RWPE1 (cell line): ENCODE measurements at regions not wholly inside any gene's neighbourhood (a gene's known extent, or its start where the extent isn't known, plus 50 kb on each side); places are given as distances from the start of the nearest gene placed in this dataset.

Experiments
- CTCF ChIA-PET: fragments of 350-600 bp; sonication (Branson Sonifier 250); formaldehyde crosslinking; extraction: SDS; loops from one replicate; lab custom pipeline; 2021; lab: Yijun Ruan, JAX
- POLR2A ChIA-PET: fragments of 400-600 bp; formaldehyde crosslinking; extraction: SDS; loops from one replicate; lab custom pipeline; 2020; ENCODE audit warnings: antibody characterized with exemption; ENCODE audit not compliant: low non-redundant PET; lab: Yijun Ruan, JAX
- DNase-seq: peaks from one replicate; pipeline ENCODE4 v3.0.0; 2012; ENCODE audit warnings: low spot score
- H3K27ac ChIP-seq: fragments of 450-650 bp; 2 replicates; pipeline ENCODE4 v1.5.1; 2017
- CTCF ChIP-seq: fragments of 450-650 bp; conservative IDR thresholded peaks from 2 replicates; pipeline ENCODE4 v1.5.1; 2017; ENCODE audit warnings: low read depth, mild to moderate bottlenecking

GRCh38 chr16:80046848-80047247 is 446.3 kb upstream of the MAF start:
- no peak for TF ChIP-seq CTCF

DNA sequence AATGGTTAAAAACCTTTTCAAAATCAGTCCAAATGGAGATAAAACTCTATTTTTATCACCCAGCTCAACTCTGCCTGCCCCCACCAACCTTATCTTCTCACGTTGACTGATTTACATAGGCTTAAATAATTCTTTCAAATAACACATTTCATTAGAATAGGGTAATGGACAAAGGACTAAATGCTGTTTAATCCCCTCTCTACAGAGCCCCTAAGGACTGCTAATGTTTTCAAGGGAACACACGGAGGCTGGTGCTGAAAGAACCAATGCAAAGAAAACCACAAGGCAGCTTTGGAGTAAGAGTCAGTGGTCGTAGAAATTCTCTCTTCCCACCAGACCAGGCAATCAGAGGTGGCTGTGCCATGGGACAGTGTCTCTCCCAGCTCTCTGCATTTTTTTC is 445.7 kb upstream of the MAF start:
- ChIA-PET POLR2A (interaction anchor here (0.6 kb wide), 1 partner anchor 245 kb away, joined by 3 read pairs; no protein-coding TSS in a partner anchor), CTCF (no interaction called here)
- DNase-seq, result no peak
- TF ChIP-seq CTCF, result no peak
- no peak overlapping the region for H3K27ac ChIP-seq

More at GRCh38 chr16:80046848-80047247, 446.3 kb upstream of the MAF start:
- DNase-seq, result no peak
- H3K27ac ChIP-seq, result no peak overlapping the region
- CTCF ChIA-PET, result interaction anchor here (0.7 kb wide), 2 partner anchors 211 to 420 kb away, joined by 3 read pairs; no protein-coding TSS in a partner anchor
- POLR2A ChIA-PET, result no interaction called here

DNA sequence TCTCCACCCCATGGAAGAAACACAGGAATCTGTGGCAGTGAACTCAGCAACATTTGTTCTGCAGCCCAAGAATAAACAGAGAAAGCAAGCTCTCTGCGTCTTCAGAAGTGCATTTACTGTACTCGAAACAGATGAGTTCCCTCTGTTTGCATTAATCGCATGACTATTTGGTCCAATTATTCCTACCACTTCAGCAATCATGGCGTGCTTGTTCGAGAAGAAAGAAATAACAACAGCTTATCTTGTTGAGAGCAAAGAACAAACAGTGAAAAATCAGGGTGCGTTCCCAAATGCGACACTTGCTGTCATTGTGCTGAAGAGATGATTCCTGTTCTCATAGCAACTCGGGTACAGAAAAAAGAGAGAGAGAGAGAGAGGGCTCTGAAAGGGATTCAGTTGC is 445.3 kb upstream of the MAF start:
- TF ChIP-seq CTCF, result no peak
- ChIA-PET CTCF (no interaction called here), POLR2A (interaction anchor here (0.6 kb wide), 1 partner anchor 246 kb away, joined by 3 read pairs; no protein-coding TSS in a partner anchor)
- DNase-seq, result no peak
- no peak overlapping the region for H3K27ac ChIP-seq

DNA sequence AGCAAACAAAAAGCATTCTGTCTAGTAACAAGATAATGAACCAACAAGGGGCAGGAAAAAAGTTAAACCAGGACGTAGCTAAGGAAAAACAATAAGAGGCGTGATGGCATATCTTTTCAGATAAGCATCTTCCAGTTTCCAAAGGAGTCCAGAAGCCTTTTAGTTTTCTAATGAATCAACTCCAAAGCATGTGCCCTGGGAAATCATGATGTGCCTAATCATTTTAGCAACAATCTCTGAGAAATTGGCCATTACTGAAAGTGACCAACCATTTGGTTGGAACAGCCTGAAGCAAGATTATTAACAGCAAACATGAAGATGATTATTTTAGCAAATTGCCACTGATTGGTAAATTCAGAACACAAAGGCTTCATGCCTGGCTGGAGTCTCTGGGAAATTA is 440.9 kb upstream of the MAF start:
- DNase-seq, result no peak
- ChIA-PET POLR2A (no interaction called here), CTCF (no interaction called here)
- no peak overlapping the region for H3K27ac ChIP-seq
- no peak for TF ChIP-seq CTCF

DNA sequence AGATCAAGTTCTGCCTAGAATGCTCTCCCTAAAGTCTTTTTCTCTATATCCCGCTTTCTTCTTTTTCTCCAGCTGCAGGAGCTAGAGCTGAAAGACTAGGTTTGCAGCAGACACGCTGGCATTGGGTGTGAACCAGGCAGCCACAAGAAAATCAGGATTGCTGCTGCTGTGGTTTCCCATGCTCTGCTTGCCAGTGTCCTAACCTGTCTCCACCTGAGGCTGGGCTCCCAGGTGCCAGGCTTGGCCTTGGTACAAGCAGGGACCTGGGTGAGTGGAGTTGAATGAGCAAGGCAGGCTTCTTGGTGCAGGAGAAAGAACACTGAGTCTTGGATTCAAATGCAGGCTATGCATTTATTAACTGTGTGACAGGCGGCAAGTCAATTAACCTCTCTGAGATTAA is 440.3 kb upstream of the MAF start:
- no peak for DNase-seq
- POLR2A ChIA-PET, result no interaction called here
- TF ChIP-seq CTCF, result no peak
- CTCF ChIA-PET, result no interaction called here
- no peak overlapping the region for H3K27ac ChIP-seq

DNA sequence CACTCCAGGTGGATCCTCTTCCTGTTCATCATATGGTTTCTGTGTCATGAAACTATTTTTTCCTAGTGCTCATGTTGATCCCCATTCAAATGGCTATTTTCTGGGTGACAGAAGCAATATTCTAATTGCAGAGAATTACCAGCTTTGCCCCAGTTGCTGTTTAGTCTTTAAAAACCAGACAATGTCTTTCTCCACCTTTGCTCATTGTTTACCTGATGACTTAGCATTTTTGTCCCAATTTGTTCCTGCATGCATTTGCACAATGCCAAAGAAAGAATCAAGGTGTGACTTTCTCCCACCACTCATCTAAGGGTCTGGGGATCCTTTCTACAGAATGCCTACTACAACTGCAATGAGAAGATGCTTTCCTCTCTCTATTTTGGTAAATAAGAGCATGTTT is 439.9 kb upstream of the MAF start:
- ChIA-PET CTCF (no interaction called here), POLR2A (no interaction called here)
- no peak for DNase-seq
- no peak overlapping the region for H3K27ac ChIP-seq
- no peak for TF ChIP-seq CTCF
